NCI-H748 (cell line): ENCODE measurements at regions not wholly inside any gene's neighbourhood (a gene's known extent, or its start where the extent isn't known, plus 50 kb on each side); places are given as distances from the start of the nearest gene placed in this dataset.
A peak's percentile ranks its signal among the peaks of the same experiment; 100 is the strongest.
"Not testable (repeated sequence)": the region's sequence is repeated elsewhere in the genome, so short reads cannot be mapped to it uniquely, and the experiment has no call there.

Experiments used
- DNase-seq: peaks from one replicate; lab custom pipeline; 2025; ENCODE audit not compliant: unreplicated experiment; lab: John Stamatoyannopoulos, UW

- DNase-seq: no peak
Measured at GRCh38 chr10:30560326-30560725, 69.2 kb downstream of the LYZL2 start.

- DNase-seq: peak; percentile 59
Measured at GRCh38 chr10:30559180-30559579, 70.4 kb downstream of the LYZL2 start.

- DNase-seq: no peak
Measured at GRCh38 chr10:30558411-30558810, 71.1 kb downstream of the LYZL2 start.

- DNase-seq: no peak
Measured at GRCh38 chr10:30557884-30558283, 71.7 kb downstream of the LYZL2 start.

- DNase-seq: no peak
Measured at GRCh38 chr10:30556189-30556588, 73.4 kb downstream of the LYZL2 start.

- DNase-seq: no peak
Measured at GRCh38 chr10:30555465-30555864, 74.1 kb downstream of the LYZL2 start.

- DNase-seq: no peak
Measured at GRCh38 chr10:30554440-30554825, 75.1 kb downstream of the LYZL2 start.

- peak; percentile 65 for DNase-seq
Measured at GRCh38 chr10:30553626-30554439, 75.7 kb downstream of the LYZL2 start.

- no peak for DNase-seq
Measured at GRCh38 chr10:30553018-30553625, 76.4 kb downstream of the LYZL2 start.

- DNase-seq: no peak
Measured at GRCh38 chr10:30550967-30551815, 78.4 kb downstream of the LYZL2 start.

- DNase-seq: not testable (repeated sequence)
Measured at GRCh38 chr10:30549134-30549687, 80.3 kb downstream of the LYZL2 start.

GRCh38 chr10:30546511-30546910, 83.0 kb downstream of the LYZL2 start:
- DNase-seq: no peak

- DNase-seq: no peak
Measured at GRCh38 chr10:30542895-30543288, 86.7 kb downstream of the LYZL2 start.

GRCh38 chr10:30542001-30542894, 87.3 kb downstream of the LYZL2 start:
- peak; percentile 7 for DNase-seq

GRCh38 chr10:30540276-30540675, 89.3 kb downstream of the LYZL2 start:
- no peak for DNase-seq

GRCh38 chr10:30538086-30538485, 91.5 kb downstream of the LYZL2 start:
- DNase-seq: no peak

- no peak for DNase-seq
Measured at GRCh38 chr10:30537586-30537985, 92.0 kb downstream of the LYZL2 start.

GRCh38 chr10:30537158-30537557, 92.4 kb downstream of the LYZL2 start:
- DNase-seq: peak; percentile 15

- DNase-seq: peak; percentile 30
Measured at GRCh38 chr10:30536578-30536977, 93.0 kb downstream of the LYZL2 start.

GRCh38 chr10:30535677-30536076, 93.9 kb downstream of the LYZL2 start:
- no peak for DNase-seq
